GM18508 (cell line): ENCODE measurements at regions not wholly inside any gene's neighbourhood (a gene's known extent, or its start where the extent isn't known, plus 50 kb on each side); places are given as distances from the start of the nearest gene placed in this dataset.
A peak's percentile ranks its signal among the peaks of the same experiment; 100 is the strongest.

Source experiments
- ATAC-seq: cut with Tn5 transposase; IDR thresholded peaks from one replicate; pipeline ENCODE4 v1.9.1; 2021; ENCODE audit warnings: moderate number of reproducible peaks; ENCODE audit not compliant: insufficient read depth, unreplicated experiment

DNA sequence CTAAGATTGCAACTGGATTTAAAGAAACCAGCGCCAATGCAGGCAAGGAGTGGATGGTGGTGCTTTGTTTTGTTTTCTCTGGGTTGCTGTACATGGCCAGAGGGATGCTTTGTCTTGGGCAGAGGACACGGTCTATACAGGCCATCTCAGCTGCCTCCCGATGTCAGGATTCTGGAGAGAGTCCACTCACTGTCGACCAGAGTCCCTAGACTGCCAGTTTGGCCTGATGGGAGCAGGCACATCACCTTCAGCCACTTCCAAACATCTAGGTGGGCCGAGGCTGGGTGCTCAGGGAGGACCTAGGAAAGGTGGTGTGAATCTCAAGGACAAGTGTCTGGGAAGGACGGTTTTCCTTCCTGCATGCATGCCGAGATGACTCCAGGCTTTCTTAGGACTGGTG, 152.1 kb downstream of the BUB3 start:
- ATAC-seq = no peak

DNA sequence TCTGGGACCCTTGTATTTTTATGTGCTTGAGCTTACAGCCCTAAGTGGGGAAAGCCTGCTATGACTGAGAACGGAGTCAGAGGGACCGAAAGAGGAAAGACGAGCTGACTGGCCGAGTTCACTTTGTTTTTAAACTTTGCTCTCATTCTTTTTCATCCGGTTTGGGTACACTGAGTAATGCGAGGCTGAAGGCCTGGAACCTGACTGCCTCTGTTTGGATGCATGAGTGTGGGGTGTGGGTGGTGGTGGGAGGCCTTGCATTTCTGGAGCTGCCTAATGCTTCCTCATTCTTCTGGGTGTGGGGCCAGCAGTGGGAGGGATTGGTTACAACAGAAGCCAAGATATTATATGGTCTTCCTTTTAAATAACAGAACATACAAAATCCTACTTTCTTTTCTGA, 155.5 kb downstream of the BUB3 start:
- no peak for ATAC-seq

DNA sequence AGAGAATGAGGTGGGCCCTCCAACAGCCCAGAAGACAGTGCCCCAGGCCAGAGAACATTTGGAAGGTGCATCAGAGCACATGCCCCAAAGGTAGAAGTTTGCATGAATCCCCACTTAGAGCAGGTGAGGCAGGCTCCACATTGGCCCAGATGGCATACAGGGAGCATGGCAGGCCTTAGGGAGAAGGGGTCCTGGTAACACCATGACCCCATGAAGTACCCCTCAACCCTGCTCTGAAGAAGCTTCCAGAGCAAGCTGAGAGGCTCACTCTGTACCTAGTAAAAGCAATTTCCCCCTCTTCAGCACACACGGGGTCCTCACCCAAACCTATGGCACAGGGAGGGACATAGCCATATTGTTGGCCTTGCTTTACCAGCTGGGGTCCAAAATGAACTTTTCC, 162.6 kb downstream of the BUB3 start:
- ATAC-seq = no peak

DNA sequence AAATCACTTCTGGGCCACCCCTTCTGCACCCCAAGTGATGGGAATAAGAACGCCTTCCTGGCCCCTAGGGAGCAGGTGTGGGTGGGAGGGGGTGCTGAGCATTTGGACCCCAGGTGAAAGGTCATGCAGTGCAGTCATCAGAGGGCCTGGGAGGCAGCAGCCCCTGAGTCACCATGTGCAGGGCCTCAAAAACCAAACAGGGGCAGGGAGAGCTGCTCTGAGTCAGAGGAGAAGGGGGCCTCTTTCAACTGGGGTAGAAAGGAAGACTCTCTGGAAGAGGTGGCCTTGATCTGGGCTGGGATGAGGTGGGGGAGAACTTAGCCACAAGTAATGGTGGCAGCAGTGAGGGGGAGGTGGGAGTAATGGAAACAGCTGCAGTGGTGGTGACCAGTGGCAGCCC, 164.3 kb downstream of the BUB3 start:
- no peak for ATAC-seq

DNA sequence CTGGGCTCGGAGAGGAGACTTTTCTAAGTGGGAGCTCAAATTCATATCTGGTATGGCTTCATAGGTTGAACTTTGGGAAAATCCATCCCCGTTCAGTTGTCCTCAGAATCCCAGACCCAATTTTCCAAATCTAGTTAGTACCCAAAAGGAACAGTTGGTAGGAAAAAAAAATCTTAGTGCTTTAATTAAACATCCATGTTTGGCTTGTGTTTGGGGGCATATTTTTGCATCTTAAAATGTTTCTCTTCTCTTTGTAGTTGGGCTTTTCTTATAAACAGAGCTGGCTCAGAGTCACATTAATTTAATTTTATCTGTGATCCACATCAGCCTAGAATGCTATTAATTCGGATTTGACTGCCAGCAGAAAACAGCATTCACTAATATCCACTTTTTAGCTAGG, 165.9 kb downstream of the BUB3 start:
- ATAC-seq = no peak

DNA sequence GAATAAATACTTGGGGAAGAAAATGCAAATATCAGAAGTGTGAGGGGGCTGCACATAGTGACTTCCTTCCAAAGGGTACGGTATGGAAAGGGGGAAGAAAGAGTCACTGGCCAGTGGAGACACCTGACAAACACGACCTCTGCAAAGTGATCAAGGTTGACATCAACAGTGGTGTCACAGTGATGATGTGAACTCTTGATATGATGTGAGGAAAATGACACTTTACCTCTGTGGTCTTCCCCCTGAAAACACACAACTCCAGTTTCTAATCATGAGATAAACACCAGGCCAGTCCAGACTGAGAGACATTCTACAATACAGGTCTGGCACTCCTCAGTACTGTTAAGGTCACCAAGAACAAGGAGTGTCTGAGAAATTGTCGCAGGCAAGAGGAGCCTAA, 169.7 kb downstream of the BUB3 start:
- no peak for ATAC-seq

DNA sequence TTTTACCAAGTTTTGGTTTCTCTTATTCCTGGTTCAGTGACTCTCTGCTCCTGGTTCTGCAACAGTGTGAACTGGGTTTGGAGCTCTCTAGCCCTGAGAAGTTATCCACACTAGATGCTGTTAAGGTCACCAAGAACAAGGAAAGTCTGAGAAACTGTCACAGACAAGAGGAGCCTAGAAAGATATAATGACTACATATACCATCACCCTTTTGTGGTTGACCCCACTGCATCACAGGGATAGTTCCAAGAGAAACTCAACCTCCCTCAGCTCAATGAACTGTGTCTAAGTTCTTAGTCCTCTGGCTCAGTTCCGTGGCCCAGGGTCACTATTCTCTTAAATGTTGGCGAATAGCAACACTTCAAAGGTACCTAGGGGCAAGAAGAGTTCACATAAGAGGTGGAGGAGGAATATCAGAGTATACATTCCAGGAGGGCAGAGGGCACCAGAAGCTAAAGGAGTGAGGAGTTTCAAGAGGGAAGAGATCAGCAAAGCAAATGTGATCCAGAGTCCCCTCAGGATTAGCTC, 171.5 kb downstream of the BUB3 start:
- no peak for ATAC-seq

DNA sequence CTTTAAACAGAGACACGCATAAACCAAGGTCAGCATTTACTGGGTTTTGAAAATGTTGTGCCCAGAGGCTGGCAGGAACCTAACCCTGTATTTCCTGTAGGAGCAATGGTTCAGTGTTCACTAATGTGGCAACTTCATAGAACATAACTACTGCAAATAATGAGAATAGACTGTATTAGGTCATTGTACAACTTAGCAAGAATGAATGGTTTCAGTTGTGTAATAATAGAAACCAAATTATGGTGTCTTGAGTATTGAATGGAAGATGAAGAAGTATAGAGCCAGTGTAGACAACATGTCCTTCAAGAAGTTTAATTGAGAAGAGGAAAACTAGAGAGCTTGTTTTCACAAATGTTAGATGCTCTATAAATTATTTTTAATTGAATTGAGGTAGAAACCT, 172.5 kb downstream of the BUB3 start:
- no peak for ATAC-seq

DNA sequence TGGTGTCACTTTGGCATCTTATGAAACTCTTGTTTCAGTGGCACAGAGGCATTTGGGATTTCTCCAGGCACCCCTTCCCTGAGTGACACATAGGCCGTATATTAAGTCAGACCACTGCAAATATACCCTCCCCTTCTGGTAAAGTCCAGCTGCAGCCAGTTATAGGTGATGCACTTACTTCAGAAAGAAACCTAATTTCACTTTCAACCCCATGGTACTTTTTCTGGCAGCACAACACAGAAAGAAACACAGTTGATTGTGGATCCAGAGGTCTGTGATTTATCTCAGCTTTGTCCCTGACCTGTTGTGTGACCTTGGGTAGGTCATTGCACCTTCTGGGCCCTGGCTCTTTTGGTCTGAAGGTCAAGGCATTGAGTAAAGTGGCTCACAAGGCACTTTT, 173.2 kb downstream of the BUB3 start:
- peak; percentile 53 for ATAC-seq

DNA sequence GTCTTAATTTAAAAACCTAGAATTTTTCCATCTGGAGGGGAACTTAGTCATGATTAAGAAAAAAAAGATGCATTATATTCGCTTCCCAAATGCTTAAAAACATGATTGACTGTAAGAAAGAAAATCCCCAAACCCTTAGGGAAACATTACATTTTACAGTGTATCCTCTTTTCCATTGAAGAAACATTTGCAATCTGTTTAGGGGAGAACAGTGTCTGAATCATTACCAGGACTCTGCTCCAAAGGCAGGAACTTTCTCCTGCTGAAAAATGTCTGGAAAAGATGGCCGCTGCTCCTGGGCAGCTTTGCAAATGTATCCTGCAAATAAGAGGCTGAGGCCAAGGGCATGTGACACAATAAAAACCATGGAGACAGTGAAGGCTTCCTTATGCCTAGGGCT, 173.7 kb downstream of the BUB3 start:
- ATAC-seq = no peak

DNA sequence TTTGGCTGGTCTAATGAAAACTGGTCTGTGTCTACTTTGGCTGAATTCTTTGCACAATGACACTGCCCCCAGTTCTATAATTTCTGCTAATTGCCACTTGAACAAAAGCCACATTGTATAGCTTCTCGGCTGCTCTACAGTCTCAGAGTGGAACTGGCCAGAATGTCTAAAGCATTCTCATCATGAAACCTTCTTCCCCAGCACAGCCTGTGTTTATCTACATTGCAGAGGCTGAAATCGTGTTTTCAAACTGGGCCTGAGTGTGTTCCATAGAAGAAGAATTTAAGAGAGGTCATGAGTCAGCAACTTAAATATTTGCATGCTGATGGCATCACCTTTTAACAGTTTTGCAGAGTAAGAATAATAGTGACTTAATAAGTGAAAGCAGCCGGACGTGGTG, 177.2 kb downstream of the BUB3 start:
- ATAC-seq = no peak

DNA sequence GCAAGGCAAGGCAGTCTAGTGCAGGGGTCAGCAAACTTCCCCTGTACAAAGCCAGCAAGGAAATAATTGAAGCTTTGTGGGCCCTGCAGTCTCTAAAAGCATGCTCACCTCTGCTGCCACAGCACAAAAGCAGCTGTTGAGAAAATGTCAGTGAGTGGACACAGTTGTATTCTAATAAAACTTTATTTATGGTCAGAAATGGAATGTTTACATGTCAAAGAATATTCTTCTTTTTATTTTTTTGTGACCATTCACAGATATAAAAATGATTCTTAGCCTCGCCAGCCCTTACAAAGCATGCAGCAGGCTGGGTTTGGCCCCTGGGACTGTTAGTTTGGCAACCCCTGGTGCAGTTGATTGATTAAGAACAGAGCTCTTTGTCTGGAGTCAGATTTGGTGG, 192.4 kb downstream of the BUB3 start:
- no peak for ATAC-seq

DNA sequence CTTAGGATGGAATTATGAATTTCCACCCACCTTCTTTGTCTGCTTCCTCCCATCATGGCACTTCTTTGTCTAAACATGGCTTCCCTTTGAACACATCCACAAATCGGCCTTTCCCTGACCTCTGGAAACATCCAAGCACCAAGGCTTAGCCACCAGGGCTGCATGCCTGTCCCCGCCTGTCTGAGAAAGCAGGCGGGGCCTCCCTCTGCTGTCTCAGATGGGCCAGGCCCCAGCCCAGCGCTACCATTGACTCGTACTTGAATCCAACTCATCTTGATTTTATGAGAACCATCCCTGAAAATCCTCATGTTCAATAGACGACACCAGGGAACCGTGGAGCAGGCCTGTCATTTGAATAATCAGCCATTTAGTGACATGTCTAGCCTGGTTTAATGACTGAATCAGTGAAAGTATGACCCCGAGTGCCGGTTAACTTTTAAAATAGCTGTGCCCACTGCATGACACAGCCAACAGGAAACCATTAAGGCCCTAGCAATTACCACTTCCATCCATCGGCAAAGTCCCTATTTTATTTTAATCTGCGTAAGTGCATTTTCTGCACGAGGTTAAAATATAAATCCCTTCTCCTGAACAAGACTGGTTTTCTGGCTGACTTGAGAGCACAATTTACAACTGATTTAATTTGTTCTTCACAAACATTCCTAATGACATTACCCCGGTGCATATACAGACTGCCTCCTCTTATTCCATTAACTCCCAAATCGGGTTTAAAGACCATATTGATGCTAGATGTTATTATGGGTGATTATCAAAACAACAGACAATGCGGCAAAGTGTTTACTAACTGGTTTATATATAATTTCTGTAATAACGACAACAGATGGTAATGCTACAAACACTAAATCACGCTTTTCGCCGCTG, 194.7 kb downstream of the BUB3 start:
- no peak for ATAC-seq

DNA sequence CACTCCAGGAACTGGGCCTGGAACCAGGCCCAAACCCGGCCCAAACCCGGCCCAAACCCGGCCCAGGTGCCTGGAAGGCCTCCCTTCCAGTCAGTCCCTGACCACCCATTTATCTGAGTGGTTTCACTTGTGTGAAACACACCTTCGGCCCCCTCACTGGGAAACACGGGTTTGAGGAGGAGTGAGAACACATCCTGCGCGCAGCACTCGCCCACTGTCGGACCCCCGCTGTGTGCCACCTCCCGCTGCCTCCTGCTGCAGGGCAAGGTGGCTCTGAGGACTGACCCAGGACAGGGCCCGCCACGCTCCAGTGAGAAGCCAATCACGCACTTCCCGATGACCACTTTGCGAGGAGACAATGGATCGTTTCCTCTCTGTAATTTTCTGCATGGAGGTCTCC, 197.5 kb downstream of the BUB3 start:
- no peak for ATAC-seq

DNA sequence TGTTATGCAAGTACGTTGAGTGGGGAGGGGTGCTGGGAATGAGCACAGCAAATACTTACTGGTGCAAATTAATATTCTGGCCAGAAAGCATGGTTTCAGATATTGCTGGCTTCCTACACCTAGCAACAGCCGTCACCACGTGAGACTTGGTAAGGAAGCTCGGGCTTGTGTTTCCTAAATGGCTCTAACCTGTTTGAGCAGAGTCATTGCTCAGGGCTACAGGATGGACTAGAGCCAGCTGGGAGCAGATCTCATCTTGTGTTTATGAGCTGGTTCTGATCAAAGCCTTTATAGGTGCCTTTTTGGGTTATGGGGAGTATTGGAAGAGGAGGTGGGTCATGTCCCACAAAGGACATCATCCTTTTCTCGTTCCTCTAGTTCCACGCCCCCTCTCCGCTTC, 200.3 kb downstream of the BUB3 start:
- no peak for ATAC-seq

DNA sequence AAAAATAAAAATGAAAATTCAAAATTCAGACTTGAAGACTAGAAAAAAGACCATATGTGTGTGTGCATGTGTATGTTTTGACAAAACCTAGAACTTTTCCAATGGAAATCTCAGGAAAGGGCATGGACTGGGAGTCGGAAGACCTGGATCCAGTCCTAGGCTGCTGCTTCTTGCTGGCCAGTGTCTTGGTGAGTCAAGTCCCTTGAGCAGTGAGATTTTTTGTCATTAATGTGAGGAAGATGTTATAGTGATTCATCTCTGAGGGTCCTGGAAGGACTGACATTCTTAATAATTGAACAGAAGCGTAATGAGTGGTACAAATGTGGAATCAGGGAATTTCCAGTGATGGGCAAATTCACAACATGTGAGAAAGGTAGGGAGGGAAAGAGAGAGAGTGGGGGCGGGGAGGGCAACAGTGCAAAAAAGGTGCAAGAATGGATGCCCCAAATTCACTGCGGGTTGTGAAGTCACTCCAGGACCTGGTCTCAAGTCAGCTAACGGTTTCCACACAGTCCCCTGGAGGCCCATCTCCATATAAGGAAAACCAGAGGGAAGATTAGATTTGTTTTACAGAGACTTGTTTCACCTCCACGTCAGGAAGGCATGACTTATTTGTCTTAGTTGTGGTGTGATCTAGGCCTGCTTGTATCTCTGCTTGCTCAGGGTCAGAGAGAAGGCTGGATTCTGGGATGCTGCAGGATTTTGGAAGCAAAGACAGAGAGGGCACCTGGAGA, 201.7 kb downstream of the BUB3 start:
- ATAC-seq = no peak

DNA sequence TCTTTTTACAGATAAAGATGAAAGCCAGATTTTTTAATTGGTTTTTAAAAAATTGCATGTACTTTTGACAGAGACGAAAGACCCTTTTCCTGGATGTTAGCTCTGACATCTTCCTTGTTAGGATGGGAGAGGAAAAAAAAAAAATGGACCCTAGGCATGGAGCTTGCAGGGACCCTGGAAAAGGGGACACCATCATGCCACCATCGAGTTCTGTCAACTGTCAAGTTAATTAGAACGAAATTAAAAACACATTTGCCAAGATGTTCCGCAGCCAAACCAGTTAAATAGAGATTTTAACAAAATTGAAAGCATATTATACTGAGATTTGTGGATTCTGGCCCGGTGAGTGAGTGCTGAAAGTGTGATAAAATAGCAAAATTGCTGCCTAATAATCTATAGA, 202.6 kb downstream of the BUB3 start:
- no peak for ATAC-seq

DNA sequence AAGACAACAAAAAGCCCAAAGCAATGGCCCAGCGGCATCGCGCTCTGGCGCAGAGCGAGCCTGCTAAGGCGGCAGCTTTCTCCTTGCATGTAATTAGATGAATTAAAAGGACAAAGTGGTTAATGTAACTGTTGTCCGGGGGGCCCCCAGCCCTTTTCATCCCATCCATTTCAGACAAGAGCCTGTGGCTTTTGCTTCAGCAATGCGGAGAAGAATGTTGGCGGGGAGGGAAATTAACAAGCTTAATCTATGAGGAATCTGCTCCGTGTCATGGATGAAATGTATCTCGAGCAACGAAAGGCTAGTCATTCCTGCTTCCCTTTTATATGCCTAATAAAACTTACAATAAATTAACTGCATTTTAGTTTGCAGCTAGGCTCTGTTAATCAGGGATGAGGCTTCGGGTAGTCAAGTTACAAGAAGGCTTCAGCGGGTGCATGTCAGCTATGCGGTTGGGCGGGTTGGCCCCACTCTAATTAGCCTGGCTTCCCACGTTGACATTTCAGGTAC, 203.3 kb downstream of the BUB3 start:
- ATAC-seq = no peak

DNA sequence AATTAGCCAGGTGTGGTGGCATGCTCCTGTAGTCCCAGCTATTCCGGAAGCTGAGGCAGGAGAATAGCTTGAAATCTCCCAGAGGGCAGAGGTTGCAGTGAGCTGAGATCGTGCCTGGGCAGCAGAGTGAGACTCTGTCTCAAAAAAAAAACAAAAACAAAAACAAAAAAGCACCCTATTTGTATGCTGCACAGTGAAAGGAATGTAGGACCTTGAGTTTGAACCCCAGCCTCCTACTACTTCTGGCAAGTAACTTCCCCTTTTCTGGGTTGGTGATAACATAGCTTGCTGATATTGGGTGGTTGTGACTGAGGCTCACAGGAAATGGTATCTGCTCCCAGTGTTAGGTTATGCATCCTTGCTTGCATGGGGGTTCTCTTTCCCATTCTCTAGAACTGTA, 205.3 kb downstream of the BUB3 start:
- ATAC-seq = no peak

DNA sequence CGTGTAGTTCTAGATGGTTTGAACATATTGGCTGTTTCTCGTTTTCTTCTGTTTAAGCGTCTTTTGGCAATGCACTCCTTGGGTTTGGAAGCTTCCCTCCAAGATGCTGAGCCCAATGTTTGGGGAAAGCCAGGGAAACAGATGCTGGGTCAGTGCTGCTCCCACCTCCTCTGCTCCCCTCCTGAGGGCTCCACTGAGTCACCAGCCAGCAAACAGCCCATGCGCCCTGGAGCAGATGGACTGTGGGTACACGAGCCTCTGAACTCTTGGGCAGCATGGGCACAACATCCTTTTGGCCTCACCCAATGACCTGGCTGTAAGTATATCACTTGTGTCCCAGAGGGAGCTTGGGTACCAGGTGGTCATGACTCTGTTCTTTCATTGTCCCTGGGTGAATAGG, 207.6 kb downstream of the BUB3 start:
- no peak for ATAC-seq

DNA sequence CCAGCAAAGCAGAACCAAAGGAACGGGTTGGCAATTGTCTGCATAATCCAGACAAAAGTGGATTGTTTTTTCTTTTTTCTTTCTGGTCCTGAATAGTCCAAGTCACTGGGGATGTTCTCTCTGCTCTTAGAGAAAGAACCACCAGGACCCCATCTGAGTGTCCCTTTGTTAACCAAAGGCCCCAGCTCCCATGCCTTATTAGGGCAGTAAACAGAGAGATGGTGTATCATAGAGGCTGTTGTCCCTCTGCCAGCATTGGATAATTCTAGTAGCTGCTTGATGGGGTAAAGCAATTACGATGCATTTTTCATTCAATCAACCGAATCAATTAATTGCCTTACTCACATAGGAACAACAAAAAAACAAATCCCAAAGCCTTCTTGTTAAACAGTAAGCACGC, 213.0 kb downstream of the BUB3 start:
- ATAC-seq = no peak
